Panc1 (cell line): ENCODE measurements at regions not wholly inside any gene's neighbourhood (a gene's known extent, or its start where the extent isn't known, plus 50 kb on each side); places are given as distances from the start of the nearest gene placed in this dataset.

Experiments used
- ATAC-seq: fragments of 200-7000 bp; cut with Tn5 transposase; 2 replicates; pipeline ENCODE4 v1.9.1; 2020; ENCODE audit warnings: mild to moderate bottlenecking, moderate library complexity
- BruUV-seq: library from RNA; stranded (reverse); fragments of 400-500 nt; replicated peaks from 2 replicates; lab custom pipeline; 2021; lab: Mats Ljungman, UMichigan
- CTCF ChIA-PET: fragments of 300-600 bp; sonication (Branson Sonifier 250); formaldehyde crosslinking; loops from one replicate; lab custom pipeline; 2022; ENCODE audit warnings: antibody characterized with exemption; lab: Charles Lee
- POLR2A ChIA-PET: fragments of 300-600 bp; sonication (Branson Sonifier 250); formaldehyde crosslinking; loops from one replicate; lab custom pipeline; 2022; ENCODE audit warnings: antibody characterized with exemption; lab: Charles Lee
- DNase-seq: peaks from one replicate; pipeline ENCODE4 v3.0.0-alpha.2; 2010; ENCODE audit warnings: low read depth, low spot score
- H3K27ac ChIP-seq: 2 replicates; pipeline ENCODE4 v1.5.1; 2011; ENCODE audit warnings: mild to moderate bottlenecking, low read length, inconsistent platforms
- H3K27me3 ChIP-seq: fragments of 200-500 bp; sonication (Bioruptor generic); 2 replicates; pipeline ENCODE4 v1.6.0; 2014; ENCODE audit warnings: low read length, inconsistent platforms; ENCODE audit not compliant: control insufficient read depth, insufficient read depth
- H3K36me3 ChIP-seq: fragments of 200-500 bp; sonication (Bioruptor generic); 2 replicates; pipeline ENCODE4 v1.5.1; 2014; ENCODE audit warnings: inconsistent platforms, mild to moderate bottlenecking, low read length, moderate library complexity; ENCODE audit not compliant: control insufficient read depth, insufficient read depth
- H3K4me1 ChIP-seq: 2 replicates; pipeline ENCODE4 v1.5.1; 2011; ENCODE audit warnings: inconsistent platforms, mild to moderate bottlenecking, low read length, moderate library complexity; ENCODE audit not compliant: control insufficient read depth, insufficient read depth
- H3K4me3 ChIP-seq, 2 experiments: 2 replicates each; pipeline ENCODE4 v1.5.1; 2011 to 2012; ENCODE audit warnings: low read depth in 2 of 2, low read length in 2 of 2, mild to moderate bottlenecking in 2 of 2, inconsistent platforms in 1 of 2, moderate library complexity in 1 of 2
- H3K9me3 ChIP-seq: fragments of 200-500 bp; sonication (Bioruptor generic); 2 replicates; pipeline ENCODE4 v1.5.1; 2014; ENCODE audit warnings: low read depth, mild to moderate bottlenecking, inconsistent platforms, low read length, moderate library complexity; ENCODE audit not compliant: control insufficient read depth, insufficient read depth
- CTCF ChIP-seq: fragments of 450-650 bp; IDR thresholded peaks from 2 replicates; pipeline ENCODE4 v1.5.1; 2017; ENCODE audit warnings: mild to moderate bottlenecking
- POLR2AphosphoS5 ChIP-seq: IDR thresholded peaks from 2 replicates; pipeline ENCODE4 v1.6.1; 2012; ENCODE audit warnings: mild to moderate bottlenecking, low read depth, low read length, moderate library complexity
- REST ChIP-seq, 2 experiments: IDR thresholded peaks; 2 replicates each; pipeline ENCODE4 v1.6.1; 2011 to 2012; ENCODE audit warnings: low read depth in 2 of 2, control low read depth in 1 of 2, low read length in 1 of 2, mild to moderate bottlenecking in 1 of 2, moderate library complexity in 1 of 2; ENCODE audit not compliant: insufficient read depth in 1 of 2
- SIN3A ChIP-seq: IDR thresholded peaks from 2 replicates; pipeline ENCODE4 v1.6.1; 2012; ENCODE audit warnings: low read depth, mild to moderate bottlenecking, low read length, moderate library complexity, borderline replicate concordance; ENCODE audit not compliant: insufficient read depth
- TCF7L2 ChIP-seq: IDR thresholded peaks from 2 replicates; pipeline ENCODE4 v1.6.1; 2011; ENCODE audit warnings: mild to moderate bottlenecking, low read depth, low read length, inconsistent platforms
- in situ Hi-C: cut with HindIII; loops from 2 replicates; pipeline ENCODE4 v1.10.0; 2016; ENCODE audit warnings: low sequenced_read_pairs, low pct_unique_long_range_greater_than_20kb
- intact Hi-C: fragments of 100-400 bp; cut with micrococcal nuclease; formaldehyde crosslinking; loops from one replicate; pipeline ENCODE4 v1.10.0; 2022; ENCODE audit not compliant: unreplicated experiment

- Histone ChIP-seq H3K27me3 (peaks cover 2% of the 10 kb centered on the region; the same call in 1 of the 2 replicates), H3K4me3 (no peak overlapping the region), H3K4me1 (no peaks in the 10 kb centered on the region), H3K36me3 (no peaks in the 10 kb centered on the region), H3K27ac (no peak overlapping the region), H3K9me3 (0 out of 2 replicates have a peak, but pooled peaks cover 1% of the 10 kb centered on the region)
- ChIA-PET POLR2A (no interaction called here), CTCF (no interaction called here)
- no TSS peak for BruUV-seq
- DNase-seq (no peak), ATAC-seq (no peak)
- TF ChIP-seq TCF7L2 (no peak), REST (IDR thresholded peaks at IDR 0.05; ENCODE audit: insufficient read depth in 1 of 2, low read depth in 2 of 2, low read length in 1 of 2) (no peak), SIN3A (no peak), POLR2AphosphoS5 (no peak), CTCF (no peak)
- in situ Hi-C loops: no loop called here
- intact Hi-C loops: no loop called here
Measured at GRCh38 chr5:2546938-2547337, 204.5 kb downstream of the IRX2 start.

- no peak for DNase-seq
- Histone ChIP-seq H3K9me3 (no peaks in the 10 kb centered on the region), H3K27me3 (peaks cover 2% of the 10 kb centered on the region; the same call in 1 of the 2 replicates), H3K4me1 (no peaks in the 10 kb centered on the region), H3K4me3 (no peak overlapping the region), H3K27ac (no peak overlapping the region), H3K36me3 (no peaks in the 10 kb centered on the region)
- BruUV-seq: no TSS peak
- POLR2A ChIA-PET: no interaction called here
- CTCF ChIA-PET: no interaction called here
- no peak for TF ChIP-seq TCF7L2
- no peak for TF ChIP-seq SIN3A
- no peak for TF ChIP-seq CTCF
- no peak for TF ChIP-seq REST (IDR thresholded peaks at IDR 0.05; ENCODE audit: insufficient read depth in 1 of 2, low read depth in 2 of 2, low read length in 1 of 2)
- TF ChIP-seq POLR2AphosphoS5: no peak
- in situ Hi-C loops: no loop called here
- intact Hi-C loops: no loop called here
- ATAC-seq: no peak
Measured at GRCh38 chr5:2544003-2544402, 207.5 kb downstream of the IRX2 start.
